Kidney epithelial cell (primary cell): ENCODE measurements at regions not wholly inside any gene's neighbourhood (a gene's known extent, or its start where the extent isn't known, plus 50 kb on each side); places are given as distances from the start of the nearest gene placed in this dataset.
A peak's percentile ranks its signal among the peaks of the same experiment; 100 is the strongest.

Source experiments
- DNase-seq: peaks from one replicate; pipeline ENCODE4 v3.0.0-alpha.2; 2010; ENCODE audit warnings: low read depth
- H3K27me3 ChIP-seq: 2 replicates; pipeline ENCODE4 v1.6.0; 2011; ENCODE audit warnings: low read length; ENCODE audit not compliant: control insufficient read depth, insufficient read depth
- H3K36me3 ChIP-seq: 2 replicates; pipeline ENCODE4 v1.5.1; 2011; ENCODE audit warnings: low read length; ENCODE audit not compliant: control insufficient read depth, insufficient read depth
- H3K4me3 ChIP-seq: 2 replicates; pipeline ENCODE4 v1.5.1; 2011; ENCODE audit warnings: low read depth, mild to moderate bottlenecking, control low read depth, low read length
- TF ChIP-seq, protein P1 (sequence below): IDR thresholded peaks from 2 replicates; pipeline ENCODE4 v1.5.1; 2011; ENCODE audit warnings: mild to moderate bottlenecking, moderate library complexity, low read length, control low read depth, inconsistent platforms; ENCODE audit not compliant: insufficient read depth, poor library complexity, severe bottlenecking

DNA sequence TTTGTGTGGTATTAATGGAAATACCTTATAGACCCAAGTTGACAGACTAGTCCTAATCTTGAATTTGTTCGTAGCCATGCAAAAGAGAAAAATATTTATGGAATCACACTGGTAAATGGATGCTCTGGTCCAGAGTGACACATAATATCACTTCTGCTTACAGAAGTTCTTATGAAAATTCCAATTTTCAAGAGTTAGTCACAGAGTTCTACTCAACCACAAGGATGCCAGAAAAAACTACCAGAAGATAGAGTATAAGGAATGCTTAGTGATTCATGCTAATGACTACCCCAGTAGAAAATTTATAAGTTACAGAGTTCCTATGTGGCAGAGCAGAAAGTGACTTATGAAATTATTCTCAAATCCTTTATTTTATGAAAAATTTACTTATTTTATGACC, 1384.8 kb downstream of the FAM133A start:
- peak; percentile 34 for DNase-seq
- Histone ChIP-seq H3K27me3 (no peaks in the 10 kb centered on the region), H3K4me3 (no peak overlapping the region), H3K36me3 (no peaks in the 10 kb centered on the region)
- TF ChIP-seq, protein P1, sequence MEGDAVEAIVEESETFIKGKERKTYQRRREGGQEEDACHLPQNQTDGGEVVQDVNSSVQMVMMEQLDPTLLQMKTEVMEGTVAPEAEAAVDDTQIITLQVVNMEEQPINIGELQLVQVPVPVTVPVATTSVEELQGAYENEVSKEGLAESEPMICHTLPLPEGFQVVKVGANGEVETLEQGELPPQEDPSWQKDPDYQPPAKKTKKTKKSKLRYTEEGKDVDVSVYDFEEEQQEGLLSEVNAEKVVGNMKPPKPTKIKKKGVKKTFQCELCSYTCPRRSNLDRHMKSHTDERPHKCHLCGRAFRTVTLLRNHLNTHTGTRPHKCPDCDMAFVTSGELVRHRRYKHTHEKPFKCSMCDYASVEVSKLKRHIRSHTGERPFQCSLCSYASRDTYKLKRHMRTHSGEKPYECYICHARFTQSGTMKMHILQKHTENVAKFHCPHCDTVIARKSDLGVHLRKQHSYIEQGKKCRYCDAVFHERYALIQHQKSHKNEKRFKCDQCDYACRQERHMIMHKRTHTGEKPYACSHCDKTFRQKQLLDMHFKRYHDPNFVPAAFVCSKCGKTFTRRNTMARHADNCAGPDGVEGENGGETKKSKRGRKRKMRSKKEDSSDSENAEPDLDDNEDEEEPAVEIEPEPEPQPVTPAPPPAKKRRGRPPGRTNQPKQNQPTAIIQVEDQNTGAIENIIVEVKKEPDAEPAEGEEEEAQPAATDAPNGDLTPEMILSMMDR, result no peak

DNA sequence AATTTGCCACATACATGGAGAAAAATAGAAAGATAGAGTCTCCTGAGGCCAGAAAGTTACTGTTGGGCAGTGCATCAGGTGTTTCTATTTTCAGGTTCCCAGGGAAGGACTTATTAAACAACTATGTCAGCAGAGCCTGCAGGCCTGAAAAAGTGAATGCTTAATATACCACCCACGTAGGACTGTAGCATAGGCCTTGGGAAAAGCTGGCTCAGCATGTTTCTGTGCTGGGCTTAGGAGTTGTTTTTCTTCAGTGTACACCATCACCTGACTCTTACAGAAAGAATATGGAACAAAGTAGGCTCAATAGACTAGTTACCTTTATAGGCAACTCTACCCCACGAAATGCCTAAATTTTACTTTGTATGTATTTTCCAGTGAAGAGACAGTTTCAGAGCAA, 1385.9 kb downstream of the FAM133A start:
- no peaks in the 10 kb centered on the region for H3K36me3 ChIP-seq
- H3K4me3 ChIP-seq, result no peak overlapping the region
- TF ChIP-seq, protein P1, result no peak
- H3K27me3 ChIP-seq, result no peaks in the 10 kb centered on the region
- no peak for DNase-seq

- DNase-seq, result no peak
- Histone ChIP-seq H3K36me3 (no peaks in the 10 kb centered on the region), H3K27me3 (no peaks in the 10 kb centered on the region), H3K4me3 (no peak overlapping the region)
- TF ChIP-seq, protein P1, result no peak
Measured at GRCh38 chrX:95063554-95063953, 1389.5 kb downstream of the FAM133A start.

GRCh38 chrX:95065151-95065550, 1391.1 kb downstream of the FAM133A start:
- no peak for DNase-seq
- Histone ChIP-seq H3K27me3 (no peaks in the 10 kb centered on the region), H3K4me3 (no peak overlapping the region), H3K36me3 (no peaks in the 10 kb centered on the region)
- TF ChIP-seq, protein P1, result no peak

DNA sequence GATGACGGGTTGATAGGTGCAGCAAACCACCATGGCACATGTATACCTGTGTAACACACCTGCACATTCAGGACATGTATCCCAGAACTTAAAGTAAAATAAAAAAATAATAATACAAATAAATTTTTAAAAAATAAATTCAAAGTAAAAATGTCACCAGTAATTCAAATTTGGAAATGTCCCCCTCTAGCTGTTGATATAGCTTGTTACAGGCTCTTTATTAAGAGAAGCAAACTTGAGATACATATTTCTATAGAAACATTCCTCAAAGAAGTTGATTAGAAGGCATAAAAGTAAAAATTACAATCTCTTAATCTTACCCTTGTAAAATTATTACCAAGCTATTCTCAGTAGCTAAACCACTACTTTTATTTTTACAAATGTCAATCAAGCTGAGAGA, 1397.0 kb downstream of the FAM133A start:
- no peak for DNase-seq
- TF ChIP-seq, protein P1, result no peak
- H3K4me3 ChIP-seq, result no peak overlapping the region
- no peaks in the 10 kb centered on the region for H3K27me3 ChIP-seq
- no peaks in the 10 kb centered on the region for H3K36me3 ChIP-seq

GRCh38 chrX:95071621-95072020, 1397.6 kb downstream of the FAM133A start:
- H3K4me3 ChIP-seq, result no peak overlapping the region
- no peak for DNase-seq
- H3K27me3 ChIP-seq, result no peaks in the 10 kb centered on the region
- no peaks in the 10 kb centered on the region for H3K36me3 ChIP-seq
- TF ChIP-seq, protein P1, result no peak
